Activated T-cell treated with anti-CD3 and anti-CD28 coated beads, Interleukin-2, amount 50 U/mL, for 48 hours (primary cell): ENCODE measurements at regions not wholly inside any gene's neighbourhood (a gene's known extent, or its start where the extent isn't known, plus 50 kb on each side); places are given as distances from the start of the nearest gene placed in this dataset.

Source experiments
- DNase-seq, 2 experiments: peaks; one replicate each; pipeline ENCODE4 v3.0.0-alpha.2; 2020

DNA sequence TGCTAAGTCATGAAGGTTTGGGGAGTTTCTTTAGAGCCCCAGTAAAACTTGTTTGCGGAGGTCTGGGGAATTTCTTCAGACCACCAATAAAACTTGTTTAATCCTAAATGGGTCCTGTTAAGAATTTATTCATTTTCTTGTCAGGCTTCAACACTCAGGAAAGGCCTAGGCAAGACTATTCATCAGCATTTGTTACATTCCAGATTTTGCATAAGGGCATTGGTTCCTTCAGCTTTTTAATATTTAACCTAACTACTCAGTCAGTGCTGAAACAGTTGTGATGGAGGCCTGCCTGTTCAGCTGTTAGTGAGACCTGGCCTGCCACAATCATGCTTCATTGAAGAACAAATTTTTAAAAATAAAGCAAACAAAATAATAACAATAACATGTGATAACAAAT, 954.2 kb upstream of the SEMA6D start:
- no peak for DNase-seq

DNA sequence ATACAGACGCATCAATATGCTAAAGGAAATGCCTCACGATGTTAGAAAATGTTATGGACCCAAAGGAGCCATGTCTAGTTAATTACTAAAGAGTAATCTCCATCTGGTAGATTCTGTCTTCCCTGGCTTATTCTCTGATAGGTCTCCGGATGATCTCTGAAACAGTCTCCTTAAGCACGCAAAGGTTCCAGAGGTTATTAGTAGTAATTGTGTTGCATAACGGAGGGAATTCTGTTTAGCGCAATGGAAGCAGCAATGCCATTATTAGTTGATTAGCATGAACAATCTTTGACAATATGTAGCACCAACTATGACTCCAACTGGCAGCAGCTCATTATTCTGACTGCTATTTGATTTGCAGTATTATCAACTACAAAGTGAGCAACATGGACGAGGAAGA, 952.5 kb upstream of the SEMA6D start:
- no peak for DNase-seq

DNA sequence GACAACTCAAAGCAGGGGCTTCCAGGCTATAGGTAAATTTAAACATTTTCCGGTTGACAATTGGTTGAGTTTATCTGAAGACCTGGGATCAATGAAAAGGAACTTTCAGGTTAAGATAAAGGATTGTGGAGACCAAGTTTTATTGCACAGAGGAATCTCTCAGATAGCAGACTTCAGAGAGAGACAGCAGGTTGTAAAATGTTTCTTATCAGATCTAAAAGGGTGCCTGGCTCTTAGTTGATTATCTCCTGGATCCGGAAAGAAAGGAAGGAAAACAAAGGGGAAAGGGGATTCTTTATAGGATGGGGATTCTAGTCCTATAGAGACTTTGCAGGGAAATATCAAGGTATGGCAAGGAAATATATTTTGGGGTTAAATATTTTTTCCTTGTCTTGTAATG, 951.3 kb upstream of the SEMA6D start:
- no peak for DNase-seq

DNA sequence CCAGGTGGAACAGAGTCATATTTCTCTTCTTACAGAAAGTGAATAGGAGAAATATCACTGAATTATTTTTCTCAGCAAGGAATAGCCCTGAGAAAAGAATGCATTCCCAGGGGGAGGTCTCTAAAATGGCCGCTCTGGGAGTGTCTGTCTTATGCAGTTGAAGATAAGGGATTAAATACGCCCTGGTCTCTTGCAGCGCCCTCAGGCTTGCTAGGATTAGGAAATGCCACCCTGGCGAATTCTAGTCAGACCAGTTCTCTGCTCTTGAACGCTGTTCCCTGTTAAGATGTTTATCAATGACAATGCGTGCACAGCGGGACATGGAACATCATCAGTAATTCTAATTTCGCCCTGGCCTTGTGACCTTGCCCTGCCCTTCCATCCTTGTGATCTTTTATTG, 949.0 kb upstream of the SEMA6D start:
- DNase-seq: no peak

DNA sequence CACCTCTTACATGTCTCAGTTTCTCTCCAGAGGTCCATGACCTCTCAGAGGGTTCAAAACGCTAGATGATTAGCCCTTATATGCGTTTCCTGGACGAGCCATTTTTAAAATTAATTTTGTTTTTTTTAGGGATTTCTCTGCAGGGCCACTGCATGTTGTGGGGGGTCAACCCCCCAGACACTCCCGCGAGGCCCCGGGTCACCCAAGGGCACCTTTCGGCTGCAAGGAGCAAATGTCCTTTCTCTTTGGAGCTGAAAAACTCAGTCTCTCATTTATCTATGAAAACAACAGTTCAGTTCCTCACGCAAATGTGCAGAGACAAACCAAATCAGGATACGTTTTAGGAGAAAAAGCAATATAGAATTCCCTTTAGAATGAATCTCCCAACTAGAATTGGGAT, 944.3 kb upstream of the SEMA6D start:
- no peak for DNase-seq

DNA sequence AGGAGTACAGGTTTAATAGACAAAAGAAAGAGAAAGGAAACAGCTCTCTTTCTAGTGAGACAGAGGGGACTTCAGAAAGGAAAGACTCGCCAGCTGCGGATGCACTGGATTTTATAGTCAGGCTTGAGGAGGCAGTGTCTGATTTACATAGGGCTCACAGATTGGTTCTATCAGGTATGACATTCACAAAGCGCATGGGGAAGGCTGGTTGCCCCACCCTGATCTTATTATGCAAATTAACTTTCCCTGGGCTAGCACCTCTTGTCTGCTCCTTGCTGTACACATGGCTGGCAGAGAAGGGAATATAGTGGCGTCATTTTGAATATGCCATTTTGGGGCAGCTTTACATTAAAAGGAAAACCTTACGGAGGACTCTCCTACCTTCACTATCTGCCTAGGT, 938.4 kb upstream of the SEMA6D start:
- no peak for DNase-seq

DNA sequence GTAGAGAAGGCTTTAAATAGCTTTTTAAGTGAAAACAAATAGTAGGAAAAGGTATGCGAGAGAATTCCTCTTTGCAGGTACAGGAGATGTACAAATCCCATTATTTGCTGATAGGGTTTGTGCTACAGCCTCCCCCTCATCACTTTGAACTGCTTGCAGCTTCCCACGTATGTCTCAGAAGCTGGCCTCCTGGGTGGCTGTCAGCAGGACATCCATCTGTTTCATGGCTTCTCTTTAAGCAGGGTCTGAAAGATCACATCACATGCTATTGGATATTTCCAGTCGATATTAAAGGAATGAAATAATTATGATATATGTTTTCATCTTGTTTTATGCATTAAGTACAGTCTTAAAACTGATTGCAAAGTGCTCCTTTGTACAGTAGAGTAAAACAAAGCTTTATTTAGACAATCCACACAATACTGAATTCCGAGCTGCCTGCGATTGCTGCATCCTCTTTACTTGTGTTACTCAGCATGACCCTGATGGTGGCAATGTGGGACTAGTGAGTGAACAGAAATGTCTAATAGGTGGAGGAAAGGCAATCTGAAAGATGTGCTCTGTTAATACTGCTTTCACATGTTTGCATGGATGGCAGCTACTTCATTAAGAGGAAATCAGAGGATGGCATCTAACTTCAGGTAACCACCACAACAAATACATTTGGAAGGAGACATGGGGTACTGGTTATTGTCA, 930.6 kb upstream of the SEMA6D start:
- no peak for DNase-seq

DNA sequence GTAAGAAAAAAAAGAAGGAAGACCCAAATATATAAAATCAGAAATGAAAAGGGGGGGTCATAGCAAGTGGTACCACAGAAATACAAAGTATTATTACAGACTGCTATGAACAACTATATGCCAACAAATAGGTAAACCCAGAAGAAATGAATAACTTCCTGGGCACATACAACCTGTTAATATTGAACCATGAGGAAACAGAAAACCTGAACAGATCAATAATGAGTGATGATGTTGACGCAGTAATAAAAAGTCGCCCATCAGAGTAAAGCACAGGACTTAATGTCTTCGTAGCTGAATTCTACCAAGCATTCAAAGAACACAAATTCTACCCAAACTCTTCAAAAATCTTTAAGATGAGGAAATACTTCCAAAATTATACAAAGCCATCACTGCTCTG, 921.6 kb upstream of the SEMA6D start:
- no peak for DNase-seq

DNA sequence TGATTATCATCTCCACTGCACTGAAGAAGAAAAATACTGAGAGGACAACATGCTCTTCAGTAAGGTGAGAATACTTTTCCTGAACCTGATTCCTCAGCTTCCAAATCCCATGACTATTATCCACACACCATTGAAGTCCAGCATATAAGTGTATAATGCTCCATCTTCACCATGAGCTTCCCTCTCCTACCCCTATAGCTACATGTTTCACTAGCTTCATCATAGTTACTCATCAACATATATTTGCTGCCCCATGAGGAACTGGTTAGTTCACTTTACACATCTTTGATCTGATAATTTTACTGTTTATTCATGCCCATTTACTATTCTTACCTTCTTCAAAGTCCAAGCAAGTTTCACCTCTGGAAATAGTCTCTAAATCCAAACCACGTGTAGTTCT, 908.5 kb upstream of the SEMA6D start:
- DNase-seq: no peak

DNA sequence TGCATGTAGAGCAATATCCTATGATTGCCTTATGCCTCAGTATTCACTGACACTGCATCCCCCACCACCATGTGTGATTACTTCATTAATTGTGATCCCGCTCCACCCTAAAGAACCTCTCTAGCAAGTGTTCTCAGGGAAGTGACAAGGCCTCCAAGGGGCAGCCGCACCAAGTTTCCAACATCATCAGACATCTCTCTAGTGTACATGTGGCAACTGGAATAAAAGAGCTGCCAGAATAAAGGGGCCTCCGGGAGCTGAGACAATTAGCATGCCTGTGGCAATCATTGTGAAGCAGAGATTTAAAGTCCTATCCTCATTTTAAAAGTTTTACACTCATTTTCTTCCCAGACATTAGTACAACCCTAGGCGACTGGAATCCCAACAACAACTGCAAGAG, 902.1 kb upstream of the SEMA6D start:
- DNase-seq: no peak

DNA sequence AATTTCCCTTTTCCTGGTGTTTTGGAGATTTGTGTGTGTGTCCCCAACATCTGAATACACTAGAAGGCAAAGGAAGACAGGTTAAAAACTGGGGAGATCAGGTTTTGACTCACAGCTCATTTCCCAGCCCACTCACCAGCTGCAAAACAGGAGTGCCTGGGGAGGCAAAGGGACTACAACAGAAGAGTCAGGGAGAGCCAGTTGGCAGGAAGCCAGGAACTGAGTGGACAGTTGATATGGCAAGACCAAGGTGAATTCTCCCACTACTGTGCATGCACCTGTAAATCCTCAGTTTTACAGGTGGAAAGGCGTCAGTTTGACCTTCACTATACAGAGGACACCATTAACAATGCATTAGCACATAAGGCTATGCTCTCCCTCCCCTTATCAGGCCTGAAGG, 901.5 kb upstream of the SEMA6D start:
- DNase-seq: no peak

DNA sequence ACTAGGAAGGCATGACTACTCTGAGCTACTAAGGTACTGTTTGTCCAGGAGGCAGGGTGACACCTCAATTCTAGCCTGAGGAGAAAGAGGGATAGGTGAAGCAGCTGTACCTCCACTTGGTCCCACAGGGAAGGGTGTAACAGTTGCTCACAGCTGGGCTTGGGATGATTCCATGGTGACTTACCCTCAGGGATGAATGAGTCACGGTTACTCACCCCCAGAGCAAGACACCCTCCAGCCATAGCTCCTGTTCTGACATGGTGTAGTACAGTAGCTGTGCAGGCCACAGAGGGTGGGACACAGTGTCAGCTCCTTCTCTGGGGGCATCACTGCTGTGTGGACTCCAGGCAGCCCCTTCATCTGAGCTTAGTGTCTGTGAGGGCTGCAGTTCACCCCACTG, 868.6 kb upstream of the SEMA6D start:
- DNase-seq: no peak

DNA sequence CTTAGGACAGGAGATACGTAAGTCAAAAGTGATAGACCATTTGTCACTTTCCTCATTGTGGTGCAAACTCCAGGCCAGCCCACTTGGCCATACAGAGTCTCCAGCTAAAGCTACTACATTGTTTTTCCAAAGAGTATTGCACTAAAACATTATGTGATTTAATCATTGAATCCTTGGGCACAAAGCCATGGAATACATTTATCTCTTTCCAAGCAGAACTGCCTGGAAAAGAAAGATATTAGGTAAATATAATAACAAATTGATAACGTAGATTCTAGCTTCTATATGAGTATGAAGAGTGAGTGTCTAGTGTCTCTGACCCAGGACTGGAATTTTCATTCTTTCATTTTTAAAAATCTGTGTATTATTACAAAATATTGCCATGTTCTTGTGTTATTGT, 863.7 kb upstream of the SEMA6D start:
- no peak for DNase-seq

DNA sequence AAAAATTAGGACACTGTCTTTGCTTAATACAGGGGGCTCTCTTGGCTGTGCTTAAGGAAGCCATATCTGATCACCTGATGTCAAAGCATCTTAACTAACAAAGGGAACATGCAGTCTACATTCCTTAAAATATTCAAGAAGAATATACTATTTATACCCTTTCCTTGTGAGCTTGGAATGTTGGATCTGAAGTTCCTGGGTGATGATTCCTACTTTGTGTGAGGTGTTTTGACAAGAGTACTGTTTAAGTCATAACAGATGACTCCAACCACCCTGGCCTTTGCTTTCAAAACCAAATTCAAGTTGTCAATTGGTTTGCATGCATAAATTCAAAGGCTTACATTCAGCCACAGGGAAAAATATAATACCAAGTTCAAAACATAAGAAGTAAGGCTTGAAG, 862.7 kb upstream of the SEMA6D start:
- no peak for DNase-seq

DNA sequence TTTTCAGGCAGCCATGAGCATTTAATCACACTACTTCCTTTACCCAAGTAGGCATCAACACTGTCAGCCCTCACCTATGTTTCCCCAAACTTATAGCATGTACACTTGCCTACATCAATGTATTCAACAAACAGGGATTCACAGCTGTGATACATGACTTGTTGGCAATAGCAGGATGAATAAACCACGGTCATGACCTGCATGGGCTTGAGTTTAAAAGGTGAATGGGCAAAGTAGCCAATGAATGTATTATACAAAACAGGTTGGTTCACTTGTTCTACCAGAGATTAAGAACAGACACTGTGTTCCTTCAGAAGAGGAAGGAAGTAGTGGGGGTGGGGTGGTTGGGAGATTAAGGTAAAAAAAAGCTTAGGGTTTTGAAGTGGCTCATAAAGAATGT, 861.9 kb upstream of the SEMA6D start:
- no peak for DNase-seq

DNA sequence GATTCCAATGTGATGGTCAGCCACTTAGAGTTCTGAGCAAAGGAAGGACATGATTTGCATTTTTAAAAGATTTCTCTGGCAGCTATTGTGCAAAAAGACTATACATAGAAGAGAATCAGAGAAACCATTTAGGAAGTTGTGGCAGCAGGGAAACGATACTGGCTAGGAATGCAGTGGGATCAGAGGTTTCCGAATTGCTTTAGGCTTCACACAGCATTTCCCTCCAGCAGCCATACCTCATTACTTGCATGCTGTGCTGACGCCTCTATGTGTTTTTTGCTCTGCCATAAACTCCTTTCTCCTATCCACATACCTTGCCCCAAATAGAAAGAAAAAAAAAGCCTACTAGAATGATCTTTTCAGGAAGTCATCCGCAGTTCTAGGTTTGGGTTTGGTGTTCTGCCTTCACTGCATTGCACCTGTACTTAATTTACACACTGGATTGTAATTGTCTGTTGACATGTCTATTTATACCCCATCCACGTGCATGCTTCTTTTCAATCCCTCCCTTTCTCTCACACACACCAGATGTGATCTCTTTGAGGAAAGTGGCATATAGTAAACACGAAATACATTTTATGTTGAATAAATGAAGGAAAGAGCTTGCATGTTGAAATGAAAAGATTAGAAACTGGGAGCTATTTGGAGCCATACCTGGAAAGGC, 860.3 kb upstream of the SEMA6D start:
- no peak for DNase-seq

DNA sequence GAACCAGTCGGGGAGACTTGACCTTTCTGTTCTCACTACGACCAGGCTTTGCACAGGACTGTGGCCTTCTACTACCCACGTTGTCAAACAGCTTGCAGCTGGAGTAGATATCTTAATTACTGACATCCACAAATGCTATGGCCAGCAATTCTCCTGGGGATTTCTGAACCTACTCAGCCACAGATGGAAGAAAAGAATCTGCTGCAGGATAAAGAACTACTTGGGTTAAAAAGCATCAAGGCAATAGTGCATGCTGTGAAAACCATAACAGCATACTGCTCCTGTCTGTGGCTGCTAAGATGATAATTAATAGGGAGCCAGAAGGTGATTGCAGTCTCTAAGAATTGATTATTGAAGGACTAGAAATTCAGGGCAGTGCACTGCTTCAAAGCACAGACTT, 859.2 kb upstream of the SEMA6D start:
- no peak for DNase-seq

DNA sequence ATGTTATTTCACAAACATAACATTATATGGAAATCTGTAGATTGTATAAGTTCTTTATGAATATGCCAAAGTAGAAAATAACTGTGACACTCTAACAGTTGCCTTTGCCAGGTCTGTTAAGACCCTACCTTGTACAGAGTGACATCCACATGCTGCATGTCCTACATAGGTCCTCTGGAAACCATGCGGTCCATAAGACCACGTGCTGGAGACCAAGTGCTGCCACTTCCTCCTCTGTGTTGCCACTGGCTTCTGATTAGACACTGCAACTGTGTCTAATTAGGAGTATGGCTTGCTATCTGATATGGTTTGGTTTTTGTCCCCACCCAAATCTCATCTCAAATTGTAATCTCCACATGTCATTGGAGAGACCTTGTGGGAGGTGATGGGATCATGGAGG, 855.5 kb upstream of the SEMA6D start:
- no peak for DNase-seq

DNA sequence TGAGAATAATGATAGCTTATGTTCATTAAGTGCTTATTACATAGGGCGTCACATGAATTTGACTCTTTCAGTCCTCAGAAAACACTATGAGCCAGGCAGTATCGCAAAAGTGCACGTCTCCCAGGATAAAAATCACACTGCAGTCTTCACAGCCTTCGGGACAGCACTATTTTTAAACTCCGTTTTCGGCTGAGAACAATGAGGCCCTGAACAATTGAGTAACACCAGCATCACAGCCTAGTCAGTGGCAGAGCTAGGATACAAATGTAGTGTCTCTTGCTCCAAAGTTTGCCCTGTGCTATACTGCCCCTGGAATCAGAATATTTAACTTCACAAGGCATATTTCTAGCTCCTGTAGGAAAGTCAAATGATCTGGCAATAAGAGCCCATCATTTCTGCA, 852.1 kb upstream of the SEMA6D start:
- no peak for DNase-seq

DNA sequence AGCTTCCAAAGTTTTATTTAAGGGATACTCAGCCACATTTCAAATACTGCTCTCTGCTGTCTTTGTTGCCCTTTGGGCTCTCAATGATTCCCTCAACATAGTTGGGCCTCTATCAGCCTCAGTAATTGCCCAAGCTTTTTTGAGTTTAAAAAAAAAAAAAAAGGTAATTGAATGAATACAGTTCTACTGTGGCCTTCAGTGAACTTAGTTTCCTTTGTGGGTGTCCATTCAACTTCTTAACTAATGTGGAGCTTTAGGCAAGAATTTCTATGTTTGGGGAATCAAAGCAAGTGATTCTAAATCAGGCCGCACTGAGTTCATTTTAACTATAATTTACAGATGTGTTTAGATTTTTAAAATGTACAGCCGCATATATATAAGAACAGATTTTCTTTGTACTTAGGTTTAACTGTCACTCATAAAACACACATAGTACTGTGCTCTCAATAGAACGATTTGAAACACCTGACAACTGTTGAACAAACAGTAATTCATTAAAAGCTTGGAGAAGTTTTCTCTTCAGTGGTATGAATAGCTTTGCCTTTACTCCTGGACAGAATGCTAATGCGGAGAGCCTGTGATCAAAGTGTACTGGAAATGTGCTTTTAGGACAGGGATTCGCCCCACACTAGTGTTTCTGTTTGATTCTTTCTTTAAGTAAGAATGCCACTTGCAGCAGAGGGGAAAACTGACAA, 844.9 kb upstream of the SEMA6D start:
- no peak for DNase-seq

DNA sequence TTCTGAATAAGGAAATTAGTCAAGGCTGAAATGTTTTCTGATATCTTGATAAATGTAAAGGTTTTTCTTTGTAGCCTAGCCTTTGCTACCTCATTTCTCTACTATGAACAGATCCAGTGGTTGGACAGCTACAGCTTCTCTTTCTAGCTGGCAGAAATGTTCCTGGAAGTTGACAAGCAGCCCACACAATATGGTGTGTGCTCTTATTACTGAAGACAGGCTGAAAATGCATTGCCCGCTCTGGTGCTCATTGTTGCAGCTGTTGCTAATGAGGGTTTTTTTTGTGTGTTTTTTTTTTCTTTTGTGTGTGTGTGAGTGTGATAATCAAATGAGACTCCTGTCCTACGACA, 844.3 kb upstream of the SEMA6D start:
- DNase-seq: no peak

DNA sequence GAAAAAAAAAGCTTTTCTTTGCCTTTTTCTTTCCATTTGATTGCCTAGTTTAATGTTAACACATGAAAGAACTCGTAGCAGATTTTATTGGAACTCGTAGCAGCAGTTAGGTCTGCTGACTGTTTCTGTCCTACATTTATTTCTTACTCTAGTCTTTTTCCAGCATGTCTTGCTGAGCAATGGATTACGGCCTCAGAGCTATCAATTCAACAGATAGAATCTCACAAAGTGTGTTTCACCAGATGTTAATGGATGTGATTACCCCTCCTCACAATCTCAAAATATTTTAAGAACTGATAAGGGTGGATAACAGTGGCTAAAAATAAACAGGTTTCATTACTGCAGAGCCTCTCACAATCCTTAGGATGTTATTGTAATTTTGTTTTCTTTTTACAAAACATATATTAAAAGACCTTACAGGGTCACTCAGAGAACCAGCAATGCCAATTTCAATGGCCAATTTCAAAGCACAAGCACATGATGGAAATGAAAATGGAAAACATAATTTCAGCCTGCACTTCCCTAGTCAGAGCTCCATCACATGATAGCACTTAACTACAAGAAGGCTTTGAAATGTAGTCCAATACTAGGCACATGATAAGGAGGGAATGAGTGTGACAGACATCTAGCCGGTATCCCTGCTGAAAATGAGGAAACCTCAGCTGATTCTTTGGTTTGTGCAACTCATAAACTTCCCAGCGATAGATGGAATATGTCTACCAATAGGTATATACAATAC, 838.1 kb upstream of the SEMA6D start:
- no peak for DNase-seq

DNA sequence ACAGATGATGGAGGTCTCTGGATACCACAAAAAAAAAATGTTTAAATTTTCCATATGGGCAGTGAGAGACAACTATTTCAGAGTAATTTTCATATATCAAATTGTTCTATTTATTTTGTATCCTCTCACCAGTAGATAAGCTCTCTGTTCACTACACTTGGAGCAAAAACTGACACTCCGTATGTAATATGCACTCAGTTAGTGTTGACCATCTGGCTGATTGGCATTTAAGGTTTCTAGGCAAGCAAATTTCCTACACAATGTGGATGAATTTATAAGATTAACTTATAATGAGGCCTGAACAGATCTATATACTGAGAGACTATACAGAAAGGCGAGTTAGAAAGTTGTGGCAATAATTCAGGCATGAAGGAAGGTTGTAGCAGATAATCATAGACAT, 836.5 kb upstream of the SEMA6D start:
- no peak for DNase-seq

DNA sequence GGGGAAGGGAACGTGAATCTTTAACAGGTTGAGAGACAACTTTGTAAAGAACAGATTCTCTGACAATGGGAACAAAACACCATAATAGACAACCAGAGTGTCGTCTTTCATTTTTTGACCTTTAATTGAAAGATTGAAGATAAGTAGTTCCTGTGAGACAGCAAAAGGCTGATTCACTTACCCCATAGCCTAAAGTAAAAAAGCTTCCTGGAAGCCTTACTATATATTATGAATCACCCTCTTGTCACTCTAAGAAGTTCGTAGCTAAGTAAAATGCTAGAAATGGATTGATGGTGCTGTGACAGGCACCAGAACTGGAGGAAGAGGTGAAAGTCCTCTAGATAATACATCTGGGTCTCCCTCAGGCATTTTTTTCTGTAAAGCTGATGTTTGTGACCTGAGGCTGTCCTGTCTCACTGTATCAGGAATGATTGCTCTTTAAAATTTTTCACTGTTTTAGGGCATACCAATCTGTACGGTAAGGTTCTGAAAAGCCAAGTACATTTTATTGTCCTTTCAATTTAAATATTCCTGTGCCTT, 824.6 kb upstream of the SEMA6D start:
- no peak for DNase-seq
